ENCODE measurements at regions not wholly inside any gene's neighbourhood (a gene's known extent, or its start where the extent isn't known, plus 50 kb on each side); places are given as distances from the start of the nearest gene placed in this dataset.

DNA sequence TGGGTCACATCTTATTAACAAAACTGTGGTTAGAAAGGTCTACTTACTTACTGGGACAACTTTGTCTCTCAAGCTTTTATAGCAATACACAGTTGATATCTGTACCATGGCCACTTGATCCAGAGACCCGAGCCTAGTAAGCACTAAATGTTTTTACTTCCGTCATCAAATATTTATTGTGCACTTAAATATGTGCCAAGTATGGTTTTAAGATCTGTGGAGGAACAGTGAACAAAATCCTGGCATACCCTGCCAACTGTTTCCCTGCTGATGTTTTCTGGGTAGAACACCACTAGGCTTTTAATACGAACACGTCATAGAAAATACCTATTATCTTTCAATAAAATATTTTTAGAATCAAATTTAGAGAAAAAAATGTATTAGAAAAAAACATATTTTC is 574.8 kb downstream of the HACE1 start:
- Histone ChIP-seq H3K36me3 (ENCODE audit: insufficient read depth, low read length) (no peaks in the 10 kb centered on the region), H3K9me3 (ENCODE audit: low read length) (no peaks in the 10 kb centered on the region), H3K27ac (ENCODE audit: low read length) (no peak overlapping the region), H4K20me1 (ENCODE audit: insufficient read depth) (no peaks in the 10 kb centered on the region), H3K4me3 (ENCODE audit: low read length) (no peak overlapping the region), H2AFZ (ENCODE audit: low read depth, low read length) (no peak overlapping the region), H3K9me2 (ENCODE audit: insufficient read depth, low read length) (no peaks in the 10 kb centered on the region), H3K27me3 (ENCODE audit: insufficient read depth, low read depth, low read length) (no peaks in the 10 kb centered on the region), H3K79me2 (replicated peaks; ENCODE audit: insufficient read depth, low read length) (no peaks in the 10 kb centered on the region), H3F3A (ENCODE audit: insufficient read depth, low read length, poor library complexity, severe bottlenecking) (no peaks in the 10 kb centered on the region), H3K9ac (ENCODE audit: low read length) (no peak overlapping the region), H3K4me2 (ENCODE audit: low read length) (no peak overlapping the region)
- TF ChIP-seq POLR2AphosphoS5 (IDR thresholded peaks at IDR 0.05) (no peak), EZH2 (IDR thresholded peaks at IDR 0.05; ENCODE audit: borderline replicate concordance, insufficient read depth, low read length, poor library complexity, severe bottlenecking) (no peak)

DNA sequence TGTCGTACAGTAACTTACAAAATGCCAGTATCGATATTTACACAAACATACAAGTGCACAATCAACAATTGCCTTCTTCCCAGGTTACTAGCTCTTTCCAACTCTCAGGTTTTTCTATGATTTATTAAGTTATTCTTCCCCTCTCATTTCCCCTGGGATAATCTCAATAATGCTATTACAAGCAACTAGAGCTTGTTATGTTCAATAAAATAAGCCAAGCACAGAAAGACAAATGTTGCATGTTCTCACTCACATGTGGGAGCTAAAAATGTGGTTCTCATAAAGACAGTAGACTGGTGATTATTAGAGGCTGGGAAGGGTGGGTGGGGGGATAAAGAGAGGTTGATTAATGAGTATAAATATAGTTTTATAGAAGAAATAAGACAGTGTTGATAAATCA is 577.1 kb downstream of the HACE1 start:
- Histone ChIP-seq H3K27me3 (ENCODE audit: insufficient read depth, low read depth, low read length) (no peaks in the 10 kb centered on the region), H3K9me3 (ENCODE audit: low read length) (no peaks in the 10 kb centered on the region), H2AFZ (ENCODE audit: low read depth, low read length) (no peak overlapping the region), H3K4me2 (ENCODE audit: low read length) (no peak overlapping the region), H3K9ac (ENCODE audit: low read length) (no peak overlapping the region), H3K27ac (ENCODE audit: low read length) (no peak overlapping the region), H3K36me3 (ENCODE audit: insufficient read depth, low read length) (no peaks in the 10 kb centered on the region), H3K9me2 (ENCODE audit: insufficient read depth, low read length) (no peaks in the 10 kb centered on the region), H3K4me3 (ENCODE audit: low read length) (no peak overlapping the region), H3F3A (ENCODE audit: insufficient read depth, low read length, poor library complexity, severe bottlenecking) (no peaks in the 10 kb centered on the region), H3K79me2 (replicated peaks; ENCODE audit: insufficient read depth, low read length) (no peaks in the 10 kb centered on the region), H4K20me1 (ENCODE audit: insufficient read depth) (no peaks in the 10 kb centered on the region)
- TF ChIP-seq, protein P1, sequence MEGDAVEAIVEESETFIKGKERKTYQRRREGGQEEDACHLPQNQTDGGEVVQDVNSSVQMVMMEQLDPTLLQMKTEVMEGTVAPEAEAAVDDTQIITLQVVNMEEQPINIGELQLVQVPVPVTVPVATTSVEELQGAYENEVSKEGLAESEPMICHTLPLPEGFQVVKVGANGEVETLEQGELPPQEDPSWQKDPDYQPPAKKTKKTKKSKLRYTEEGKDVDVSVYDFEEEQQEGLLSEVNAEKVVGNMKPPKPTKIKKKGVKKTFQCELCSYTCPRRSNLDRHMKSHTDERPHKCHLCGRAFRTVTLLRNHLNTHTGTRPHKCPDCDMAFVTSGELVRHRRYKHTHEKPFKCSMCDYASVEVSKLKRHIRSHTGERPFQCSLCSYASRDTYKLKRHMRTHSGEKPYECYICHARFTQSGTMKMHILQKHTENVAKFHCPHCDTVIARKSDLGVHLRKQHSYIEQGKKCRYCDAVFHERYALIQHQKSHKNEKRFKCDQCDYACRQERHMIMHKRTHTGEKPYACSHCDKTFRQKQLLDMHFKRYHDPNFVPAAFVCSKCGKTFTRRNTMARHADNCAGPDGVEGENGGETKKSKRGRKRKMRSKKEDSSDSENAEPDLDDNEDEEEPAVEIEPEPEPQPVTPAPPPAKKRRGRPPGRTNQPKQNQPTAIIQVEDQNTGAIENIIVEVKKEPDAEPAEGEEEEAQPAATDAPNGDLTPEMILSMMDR (IDR thresholded peaks at IDR 0.05; ENCODE audit: poor library complexity, severe bottlenecking): no peak
- TF ChIP-seq POLR2AphosphoS5 (IDR thresholded peaks at IDR 0.05): no peak
- no peak for TF ChIP-seq TAF1 (IDR thresholded peaks at IDR 0.05; ENCODE audit: low read depth)
- no peak for TF ChIP-seq MXI1 (conservative IDR thresholded peaks at IDR 0.05; ENCODE audit: poor library complexity, severe bottlenecking)

GRCh38 chr6:104281370-104281769 is 578.3 kb downstream of the HACE1 start:
- Histone ChIP-seq H3K27ac (ENCODE audit: low read length) (no peak overlapping the region), H3K4me3 (ENCODE audit: low read length) (no peak overlapping the region), H3F3A (ENCODE audit: insufficient read depth, low read length, poor library complexity, severe bottlenecking) (no peaks in the 10 kb centered on the region), H3K9me3 (ENCODE audit: low read length) (no peaks in the 10 kb centered on the region), H3K9me2 (ENCODE audit: insufficient read depth, low read length) (no peaks in the 10 kb centered on the region), H2AFZ (ENCODE audit: low read depth, low read length) (no peak overlapping the region), H3K27me3 (ENCODE audit: insufficient read depth, low read depth, low read length) (no peaks in the 10 kb centered on the region), H3K36me3 (ENCODE audit: insufficient read depth, low read length) (no peaks in the 10 kb centered on the region), H3K9ac (ENCODE audit: low read length) (no peak overlapping the region), H3K4me2 (ENCODE audit: low read length) (no peak overlapping the region), H4K20me1 (ENCODE audit: insufficient read depth) (no peaks in the 10 kb centered on the region), H3K79me2 (replicated peaks; ENCODE audit: insufficient read depth, low read length) (no peaks in the 10 kb centered on the region)
- TF ChIP-seq EP300 (conservative IDR thresholded peaks at IDR 0.05; ENCODE audit: poor library complexity, severe bottlenecking) (no peak), POLR2AphosphoS5 (IDR thresholded peaks at IDR 0.05) (no peak), TAF1 (IDR thresholded peaks at IDR 0.05; ENCODE audit: low read depth) (no peak)
- TF ChIP-seq, protein P1 (IDR thresholded peaks at IDR 0.05; ENCODE audit: poor library complexity, severe bottlenecking): no peak
